B cell (primary cell): ENCODE measurements at regions not wholly inside any gene's neighbourhood (a gene's known extent, or its start where the extent isn't known, plus 50 kb on each side); places are given as distances from the start of the nearest gene placed in this dataset.

Experiments used
- EZH2 ChIP-seq: IDR thresholded peaks from 2 replicates; pipeline ENCODE4 v1.6.1; 2012; ENCODE audit warnings: borderline replicate concordance, low read depth, mild to moderate bottlenecking, moderate library complexity, low read length; ENCODE audit not compliant: insufficient read depth, poor library complexity, severe bottlenecking
- TF ChIP-seq, protein P1 (sequence below): fragments of 200-600 bp; IDR thresholded peaks from one replicate; pipeline ENCODE4 v1.8.0; 2022; ENCODE audit warnings: antibody characterized with exemption, mild to moderate bottlenecking

DNA sequence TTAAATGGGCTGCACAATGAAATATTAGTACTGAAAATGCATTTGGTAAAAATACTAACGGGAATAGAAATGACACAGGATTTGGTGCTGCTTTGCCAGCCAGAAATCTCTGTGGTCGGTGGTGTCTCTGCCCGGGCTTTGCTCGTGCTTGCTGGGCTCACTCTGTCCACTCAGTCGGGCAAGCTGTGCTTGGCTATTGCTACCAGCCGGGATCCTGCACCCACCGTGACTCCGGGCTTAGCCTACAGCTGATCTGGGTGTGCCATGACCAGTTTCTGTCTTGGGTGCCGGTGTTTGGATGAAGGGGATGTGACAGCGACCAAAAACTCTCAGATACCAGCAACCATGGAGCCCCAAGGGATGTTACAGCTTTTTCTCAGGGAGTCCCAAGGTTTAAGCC, 487.7 kb downstream of the TECRL start:
- TF ChIP-seq, protein P1, sequence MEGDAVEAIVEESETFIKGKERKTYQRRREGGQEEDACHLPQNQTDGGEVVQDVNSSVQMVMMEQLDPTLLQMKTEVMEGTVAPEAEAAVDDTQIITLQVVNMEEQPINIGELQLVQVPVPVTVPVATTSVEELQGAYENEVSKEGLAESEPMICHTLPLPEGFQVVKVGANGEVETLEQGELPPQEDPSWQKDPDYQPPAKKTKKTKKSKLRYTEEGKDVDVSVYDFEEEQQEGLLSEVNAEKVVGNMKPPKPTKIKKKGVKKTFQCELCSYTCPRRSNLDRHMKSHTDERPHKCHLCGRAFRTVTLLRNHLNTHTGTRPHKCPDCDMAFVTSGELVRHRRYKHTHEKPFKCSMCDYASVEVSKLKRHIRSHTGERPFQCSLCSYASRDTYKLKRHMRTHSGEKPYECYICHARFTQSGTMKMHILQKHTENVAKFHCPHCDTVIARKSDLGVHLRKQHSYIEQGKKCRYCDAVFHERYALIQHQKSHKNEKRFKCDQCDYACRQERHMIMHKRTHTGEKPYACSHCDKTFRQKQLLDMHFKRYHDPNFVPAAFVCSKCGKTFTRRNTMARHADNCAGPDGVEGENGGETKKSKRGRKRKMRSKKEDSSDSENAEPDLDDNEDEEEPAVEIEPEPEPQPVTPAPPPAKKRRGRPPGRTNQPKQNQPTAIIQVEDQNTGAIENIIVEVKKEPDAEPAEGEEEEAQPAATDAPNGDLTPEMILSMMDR, result no peak
- no peak for TF ChIP-seq EZH2
